ENCODE measurements at regions not wholly inside any gene's neighbourhood (a gene's known extent, or its start where the extent isn't known, plus 50 kb on each side); places are given as distances from the start of the nearest gene placed in this dataset.

DNA sequence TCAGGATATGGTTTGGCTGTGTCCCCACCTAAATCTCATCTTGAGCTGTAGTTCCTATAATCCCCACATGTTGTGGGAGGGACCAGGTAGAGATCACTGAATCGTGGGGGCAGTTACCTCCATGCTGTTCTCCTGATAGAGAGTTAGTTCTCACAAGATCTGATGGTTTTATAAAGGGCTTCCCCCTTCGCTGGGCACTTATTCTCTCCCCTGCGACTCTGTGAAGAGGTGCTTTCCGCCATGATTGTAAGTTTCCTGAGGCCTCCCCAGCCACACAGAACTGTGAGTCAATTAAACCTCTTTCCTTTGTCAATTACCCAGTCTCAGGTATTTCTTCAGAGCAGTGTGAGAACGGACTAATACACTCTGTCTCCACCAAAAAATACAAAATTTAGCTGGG lies 291.9 kb downstream of the BCOR start:
- DNase-seq (ENCODE audit: low read depth), result no peak

DNA sequence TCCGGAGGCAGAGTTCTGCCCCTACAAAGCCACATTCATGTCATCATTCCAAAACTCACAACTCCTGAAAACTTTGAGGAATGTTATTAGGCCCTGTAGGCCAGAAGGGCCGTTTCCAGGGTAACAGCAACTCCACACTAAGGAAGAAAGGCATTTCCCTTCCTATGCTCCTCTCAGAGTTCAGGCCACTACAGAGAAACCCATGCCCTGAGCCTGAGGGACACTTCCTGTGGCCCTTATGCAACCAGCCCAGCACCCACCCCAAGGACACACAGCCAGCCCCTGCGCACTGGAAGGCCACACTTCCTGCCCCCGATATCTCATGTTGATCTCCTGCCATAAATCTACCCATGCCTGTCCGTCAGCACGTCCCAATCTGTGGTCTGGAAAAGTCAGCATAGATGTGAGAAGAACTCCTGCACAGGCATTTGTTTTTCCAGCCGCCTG lies 289.3 kb downstream of the BCOR start:
- no peak for DNase-seq (ENCODE audit: low read depth)

DNA sequence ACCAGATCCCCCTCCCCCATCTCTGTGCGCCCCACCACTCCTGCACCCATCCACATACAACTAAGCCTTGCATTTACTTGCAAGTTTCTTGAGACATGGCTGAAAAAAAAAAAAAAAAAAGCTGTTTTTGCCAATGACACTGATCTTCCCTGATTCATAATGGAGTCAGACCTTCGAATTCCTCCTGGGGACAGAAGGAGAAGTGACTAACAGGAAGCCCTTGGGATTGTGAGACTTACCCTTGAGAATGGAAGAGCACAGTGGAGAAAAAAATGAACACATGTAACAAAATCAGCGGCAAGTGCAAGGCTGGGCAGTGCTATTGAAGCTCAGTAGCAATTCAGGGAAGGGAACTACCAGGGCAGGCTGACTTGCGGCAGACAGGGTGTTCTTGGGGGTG lies 288.4 kb downstream of the BCOR start:
- DNase-seq (ENCODE audit: low read depth), result no peak

DNA sequence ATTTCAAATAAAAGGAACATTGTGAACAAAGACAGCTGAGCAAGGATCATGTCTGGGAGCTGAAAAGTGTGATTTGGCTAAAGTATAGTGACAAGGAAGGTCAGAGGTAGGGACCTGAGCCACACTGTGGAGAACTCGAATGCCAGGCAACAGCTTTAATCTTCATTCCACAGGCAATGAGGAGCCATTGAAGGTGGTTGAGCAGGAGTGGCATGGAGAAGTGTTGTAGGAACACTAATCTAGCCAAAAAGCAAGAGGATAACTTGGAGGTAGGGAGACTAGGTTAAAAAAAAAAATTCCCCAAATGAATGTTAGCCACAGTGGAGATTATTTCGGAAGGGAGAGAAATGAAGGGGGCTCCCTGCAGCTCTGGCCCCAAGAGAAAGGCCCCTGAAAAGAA lies 286.9 kb downstream of the BCOR start:
- no peak for DNase-seq (ENCODE audit: low read depth)

DNA sequence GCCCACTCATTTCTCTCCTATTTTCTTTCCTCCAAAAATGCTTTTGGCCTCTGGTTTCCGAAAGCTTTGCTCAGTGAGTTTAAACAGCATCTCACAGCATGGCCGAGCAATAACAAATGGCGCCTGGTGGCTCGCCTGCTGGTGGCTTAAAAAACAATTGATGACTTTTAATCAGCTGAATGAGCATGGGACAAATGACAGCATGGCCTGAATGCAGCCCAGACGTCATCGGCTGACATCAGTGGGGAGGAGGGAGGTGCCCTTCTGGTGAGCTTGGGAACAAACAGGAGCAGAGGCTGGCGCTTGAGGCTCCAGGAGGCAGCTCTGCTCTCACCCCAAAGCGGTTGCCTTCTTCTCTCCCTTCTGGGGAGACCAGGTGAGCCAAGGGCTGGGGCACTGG lies 286.4 kb downstream of the BCOR start:
- DNase-seq (ENCODE audit: low read depth), result no peak

DNA sequence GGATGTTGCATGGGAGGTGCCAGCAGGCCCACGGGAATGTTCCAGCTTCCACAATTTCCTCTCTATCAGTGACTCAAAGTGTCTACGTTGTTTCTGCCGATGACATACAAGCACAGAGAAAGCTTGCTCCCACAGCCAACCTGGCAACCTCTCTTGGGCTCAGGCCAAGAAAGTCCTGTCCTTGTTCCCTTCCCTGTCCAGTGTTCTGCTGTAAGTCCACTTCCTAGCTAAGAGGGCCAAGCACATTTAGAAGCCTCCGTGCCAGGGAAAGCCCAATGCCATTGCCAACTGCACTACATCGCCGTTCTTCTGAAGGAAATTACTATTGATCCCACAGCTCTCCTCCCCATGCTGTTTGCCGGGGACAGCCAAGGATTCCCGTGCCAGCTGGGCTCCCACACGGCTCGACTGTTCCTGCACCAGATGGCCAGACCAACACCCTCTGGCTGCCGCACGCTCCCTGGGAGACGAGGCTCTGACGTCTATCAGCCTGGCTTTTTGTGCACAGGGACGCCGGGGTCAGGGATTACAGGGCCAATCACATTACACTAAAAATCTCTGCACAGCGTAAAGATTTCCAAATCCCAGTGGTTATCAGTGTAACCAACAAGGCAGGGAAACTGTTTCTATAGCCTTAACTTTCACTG lies 284.0 kb downstream of the BCOR start:
- no peak for DNase-seq (ENCODE audit: low read depth)

DNA sequence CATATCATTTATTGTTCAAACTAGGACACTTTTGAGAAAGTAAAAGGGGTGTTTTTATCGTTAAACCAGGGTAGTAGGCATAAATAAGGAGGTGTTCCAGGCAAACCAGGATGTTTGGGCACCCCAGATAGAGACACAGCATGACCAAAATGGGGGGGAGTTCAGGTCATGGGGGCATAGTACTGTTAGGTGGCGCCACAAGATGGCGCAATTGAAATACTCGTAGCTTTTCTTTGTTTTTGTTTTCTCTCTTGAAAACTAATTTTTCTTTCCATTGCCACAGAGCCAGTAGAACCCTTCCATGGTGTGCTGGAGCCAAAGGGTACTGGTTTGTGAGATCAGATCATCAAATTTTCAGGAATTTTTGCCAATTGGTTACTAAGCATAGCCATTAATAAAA lies 283.4 kb downstream of the BCOR start:
- DNase-seq (ENCODE audit: low read depth), result peak; percentile 10

DNA sequence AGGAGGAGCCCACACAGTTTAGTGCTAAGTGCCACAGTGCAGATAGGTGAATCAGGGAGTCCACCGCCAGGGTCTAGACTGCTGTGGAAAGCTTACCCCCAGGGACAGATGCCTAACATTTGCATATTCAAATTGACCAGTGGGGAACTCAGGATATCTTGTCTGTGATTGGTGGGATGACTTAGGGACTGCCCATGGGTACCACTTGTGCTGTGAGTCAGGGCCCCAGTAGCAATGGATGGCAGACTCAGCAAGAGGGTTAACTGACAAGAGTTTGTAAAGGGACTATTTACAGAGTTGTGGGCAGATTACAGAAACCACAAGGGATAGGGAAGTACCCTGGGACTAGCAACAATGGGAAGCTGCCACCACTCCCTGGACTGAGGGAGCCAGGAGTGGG lies 282.1 kb downstream of the BCOR start:
- no peak for DNase-seq (ENCODE audit: low read depth)

DNA sequence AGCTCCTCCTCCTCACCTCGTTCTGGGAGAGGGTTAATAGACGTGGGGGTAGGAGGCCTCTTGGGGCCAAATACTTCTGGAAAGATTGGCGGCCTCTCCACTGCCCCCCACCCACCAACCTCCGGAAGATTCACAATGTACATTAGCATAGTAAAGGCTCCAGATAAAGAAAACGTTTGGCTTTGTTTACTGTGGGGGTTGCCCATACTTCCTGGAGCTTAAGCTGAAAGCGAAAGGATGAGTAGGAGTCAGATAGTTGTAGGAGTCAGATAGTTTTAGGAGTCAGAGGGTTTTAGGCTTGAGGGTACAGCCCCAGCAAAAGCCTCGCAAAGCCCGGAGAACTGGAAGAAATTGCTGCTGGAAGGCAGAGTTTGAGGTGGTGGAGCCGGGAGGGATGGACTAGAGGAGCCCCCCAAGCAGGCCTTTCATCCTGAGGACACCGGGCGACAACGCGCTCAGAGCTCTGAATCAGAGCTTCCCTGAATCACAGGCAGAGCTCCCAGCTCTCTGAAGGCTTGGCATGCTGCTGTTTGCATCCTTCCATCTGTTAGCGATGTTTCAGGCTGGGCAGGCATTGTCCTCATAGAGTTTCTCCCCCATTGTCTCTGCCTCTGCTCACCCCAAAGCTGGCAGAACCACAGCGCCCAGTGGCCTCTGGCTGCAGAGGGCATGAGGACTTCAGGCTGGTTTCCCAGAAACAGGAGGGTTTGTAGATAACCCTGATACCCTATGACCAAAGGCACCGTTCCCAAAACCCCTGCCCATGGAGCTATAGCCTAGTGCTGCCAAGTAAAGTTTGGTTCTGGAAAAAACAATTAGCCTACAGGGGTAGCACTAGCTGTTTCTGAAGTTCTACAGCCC lies 280.7 kb downstream of the BCOR start:
- no peak for DNase-seq (ENCODE audit: low read depth)

DNA sequence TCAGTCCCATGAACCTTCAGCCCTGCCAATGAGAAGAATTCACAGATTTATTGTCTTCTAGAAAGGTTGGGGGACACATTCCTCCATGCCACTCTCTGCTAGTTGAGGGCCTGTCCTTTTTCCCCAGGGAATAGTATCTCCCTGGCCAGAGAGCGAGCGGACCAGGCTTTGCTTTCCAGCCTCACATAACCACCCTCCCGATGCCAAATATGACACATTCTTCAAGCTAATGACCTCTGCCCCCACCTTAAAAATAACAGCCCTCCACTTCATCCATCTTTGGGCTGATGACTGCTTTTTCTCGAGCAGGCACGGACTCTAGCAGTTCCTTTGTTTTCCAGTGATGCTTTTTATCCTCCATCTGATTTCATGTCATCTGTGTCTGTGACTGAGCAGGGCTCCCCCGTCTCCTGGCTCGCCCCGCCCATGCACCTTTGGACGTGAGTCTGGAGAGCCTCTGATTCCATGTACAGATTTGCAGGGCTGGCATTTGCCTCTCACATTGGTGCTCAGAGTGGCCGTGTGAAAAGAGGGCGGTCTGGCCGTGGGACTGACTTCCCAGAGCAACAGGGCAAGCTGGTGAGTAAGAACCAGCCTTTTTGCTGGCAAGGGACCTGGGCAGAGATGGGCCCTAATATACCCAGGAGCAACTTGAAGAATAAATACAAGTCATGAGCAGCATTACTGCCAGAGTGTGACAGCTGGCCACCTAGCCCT lies 279.8 kb downstream of the BCOR start:
- no peak for DNase-seq (ENCODE audit: low read depth)

DNA sequence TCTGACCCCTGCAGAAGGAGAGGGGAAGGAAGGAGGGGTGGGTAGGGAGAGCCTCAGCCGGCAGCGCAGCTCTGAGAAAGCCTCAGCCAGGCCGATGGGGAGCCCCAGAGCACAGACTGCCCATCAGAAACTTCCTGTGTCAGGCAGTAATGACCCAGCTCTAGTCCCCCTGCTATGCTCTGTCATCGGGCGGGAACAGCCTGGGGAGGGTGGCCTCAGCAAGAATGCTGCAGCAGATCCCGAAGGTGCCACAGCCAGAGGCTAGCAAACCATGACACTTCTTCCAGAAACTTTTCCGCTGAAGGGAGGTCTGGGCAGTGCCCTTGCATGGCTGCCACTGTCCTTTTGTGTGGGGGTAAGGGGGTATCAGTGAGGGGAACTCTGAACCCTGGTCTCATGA lies 279.0 kb downstream of the BCOR start:
- no peak for DNase-seq (ENCODE audit: low read depth)

DNA sequence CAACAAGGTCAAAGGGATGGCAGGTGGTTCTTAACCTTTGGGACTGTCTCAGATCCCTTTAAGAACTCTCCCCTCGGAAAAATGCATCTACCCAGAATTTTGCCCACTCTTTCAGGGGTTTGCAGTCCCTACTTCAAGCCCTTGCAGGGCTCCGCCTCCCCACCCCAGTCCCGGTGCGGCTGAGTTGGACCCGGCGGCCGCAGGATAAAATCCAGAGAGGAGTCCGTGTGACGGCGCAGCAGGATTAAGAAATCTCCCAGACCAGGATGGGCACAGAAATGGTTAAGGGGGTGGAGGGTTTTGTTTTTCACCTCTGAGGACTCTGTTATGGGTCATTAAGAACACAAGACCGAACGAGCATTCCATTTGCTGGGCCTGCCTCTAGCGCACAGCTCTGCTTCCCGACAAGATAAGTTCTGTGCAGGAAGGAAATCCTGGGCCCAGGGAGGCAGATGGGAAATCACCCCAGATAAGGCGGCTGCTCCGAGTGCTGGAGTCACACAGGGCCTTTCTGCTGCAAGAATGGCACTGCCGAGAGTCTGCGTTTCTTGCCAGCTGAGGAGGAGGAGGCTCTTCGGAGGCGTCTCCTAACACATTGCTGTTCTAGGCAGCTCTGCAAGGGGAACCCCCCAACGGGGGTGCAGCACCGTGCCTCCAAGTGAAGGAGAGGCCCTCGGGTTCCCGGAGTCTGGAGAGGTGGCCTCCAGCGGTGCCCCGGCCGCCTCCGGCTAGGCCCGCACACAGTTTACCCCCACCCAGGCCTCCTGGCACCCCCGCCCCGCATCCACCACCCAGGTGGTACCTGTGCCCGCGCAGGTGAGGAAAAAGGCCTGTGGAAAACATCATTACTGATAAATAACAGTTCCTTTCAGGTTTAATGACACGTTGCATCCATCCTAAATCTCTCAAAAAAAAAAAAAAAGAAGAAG lies 277.6 kb downstream of the BCOR start:
- no peak for DNase-seq (ENCODE audit: low read depth)

DNA sequence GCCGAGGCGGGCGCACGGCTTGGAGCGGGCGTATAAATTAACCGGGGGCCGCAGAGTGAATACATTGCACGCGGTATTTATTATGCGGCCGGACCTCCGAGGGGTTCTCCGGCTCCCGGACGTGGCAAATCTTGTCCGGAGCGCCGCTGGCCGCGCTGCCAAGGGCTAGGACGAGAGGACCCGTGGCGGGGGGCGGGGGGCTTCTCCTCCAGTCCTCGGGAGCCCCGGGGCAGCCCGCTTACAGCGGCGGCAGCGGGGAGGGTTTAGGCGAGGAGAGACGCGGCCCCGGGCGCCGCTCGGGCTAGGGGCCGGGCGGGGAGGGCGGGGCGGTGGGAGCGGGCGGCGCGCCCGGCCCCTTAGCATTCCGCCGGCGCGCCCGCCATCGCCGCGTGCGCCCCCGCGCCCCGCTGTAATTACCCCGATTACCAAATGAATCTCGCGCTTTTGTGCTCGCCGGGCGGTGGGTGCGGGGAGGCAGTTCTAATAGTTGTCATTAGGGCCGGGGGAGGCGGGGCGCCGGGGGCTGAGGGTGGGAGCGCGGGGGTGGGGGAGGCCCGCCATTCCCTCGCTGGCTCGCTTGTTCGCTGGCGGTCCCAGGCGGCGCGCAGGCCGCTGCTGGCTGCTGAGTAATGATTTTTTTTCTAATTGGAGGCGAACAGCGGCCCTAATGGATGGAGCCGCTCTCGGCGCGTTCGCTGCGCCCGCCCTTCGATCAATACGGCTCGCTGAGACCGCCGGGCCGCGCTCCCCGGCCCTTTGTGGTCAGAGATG lies 276.6 kb downstream of the BCOR start:
- DNase-seq (ENCODE audit: low read depth), result no peak

DNA sequence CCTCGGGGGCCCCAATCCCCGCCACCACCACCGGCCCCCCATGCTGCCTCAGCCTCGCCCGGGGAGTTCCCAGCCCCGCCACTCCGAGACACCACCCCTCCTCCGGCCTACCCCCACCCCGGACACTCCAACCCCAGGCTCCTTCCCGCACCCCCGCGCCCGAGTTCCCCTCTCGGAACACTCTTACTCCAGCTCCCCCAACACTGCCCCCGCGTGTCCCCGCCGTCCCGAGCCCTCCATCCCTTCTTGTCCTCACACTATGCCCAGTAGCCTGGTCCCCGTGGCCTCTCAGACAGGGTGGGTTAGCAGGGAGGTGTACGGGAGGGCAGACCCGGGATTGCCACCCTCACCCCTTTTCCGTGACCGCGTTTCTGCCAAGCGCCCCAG lies 276.1 kb downstream of the BCOR start:
- no peak for DNase-seq (ENCODE audit: low read depth)

DNA sequence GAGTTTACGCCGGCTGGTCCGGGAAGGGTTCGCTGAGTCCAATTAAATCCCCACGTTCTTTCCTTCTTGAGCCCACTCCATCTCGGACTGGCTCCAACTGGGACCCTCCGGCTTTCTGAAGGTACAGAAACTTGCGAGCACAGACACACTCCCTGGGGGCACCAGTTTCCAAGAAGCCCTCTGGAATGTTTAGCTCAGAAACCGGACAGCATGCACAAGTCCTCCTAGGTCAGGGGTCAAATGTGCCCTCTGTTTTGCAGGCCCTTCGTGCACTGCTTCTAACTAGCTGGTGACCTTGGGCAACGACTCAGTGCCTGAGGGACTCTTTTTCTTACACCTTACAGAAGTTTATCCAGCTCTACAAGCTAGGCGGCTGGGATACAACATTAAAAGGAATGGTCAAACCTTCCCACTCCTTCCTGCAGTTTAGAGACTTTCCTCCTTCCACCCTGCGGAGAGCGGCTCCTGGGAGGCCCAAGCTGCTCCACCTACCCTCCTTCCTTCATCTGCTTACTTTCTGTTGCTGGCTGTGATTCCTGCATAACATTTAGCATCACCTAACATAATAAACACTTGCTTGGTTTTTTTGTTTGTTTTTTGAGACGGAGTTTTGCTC lies 275.5 kb downstream of the BCOR start:
- no peak for DNase-seq (ENCODE audit: low read depth)

DNA sequence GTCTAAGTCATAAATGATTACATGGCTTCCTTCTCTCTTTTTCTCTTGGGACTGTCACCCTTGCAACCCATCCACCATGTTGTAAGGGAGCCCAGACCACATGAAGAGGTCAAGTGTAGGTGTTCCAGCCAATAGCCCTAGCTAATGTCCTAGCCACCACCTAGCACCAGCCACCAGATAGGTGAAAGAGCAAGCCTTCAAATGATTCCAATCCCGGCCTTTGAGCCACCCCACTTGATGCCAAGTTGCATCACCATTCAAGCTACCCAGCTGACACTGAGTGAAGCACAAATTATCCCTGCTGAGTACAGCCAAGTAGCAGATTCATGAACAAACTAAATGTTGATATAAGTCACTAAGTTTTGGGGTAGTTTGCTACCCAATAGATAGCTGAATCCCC lies 274.3 kb downstream of the BCOR start:
- no peak for DNase-seq (ENCODE audit: low read depth)

DNA sequence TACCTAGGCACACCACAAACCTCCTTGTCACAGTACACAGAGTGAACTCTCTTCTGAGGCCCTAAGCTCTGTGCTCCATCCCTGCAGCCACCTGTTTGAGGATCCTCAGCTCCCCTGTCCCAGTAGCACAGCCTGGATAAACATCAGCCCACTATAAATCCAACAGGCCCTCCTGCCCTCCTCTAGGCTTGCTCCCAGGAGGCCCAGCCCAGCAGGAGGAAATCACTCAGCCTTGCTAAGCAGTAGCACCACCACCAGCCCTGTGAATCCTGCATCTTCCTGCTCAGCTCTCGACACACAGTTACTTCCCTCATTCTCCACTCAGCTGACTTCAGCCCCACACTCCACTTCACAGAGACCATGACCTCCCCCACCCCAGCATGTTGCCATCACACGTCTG lies 273.9 kb downstream of the BCOR start:
- no peak for DNase-seq (ENCODE audit: low read depth)

DNA sequence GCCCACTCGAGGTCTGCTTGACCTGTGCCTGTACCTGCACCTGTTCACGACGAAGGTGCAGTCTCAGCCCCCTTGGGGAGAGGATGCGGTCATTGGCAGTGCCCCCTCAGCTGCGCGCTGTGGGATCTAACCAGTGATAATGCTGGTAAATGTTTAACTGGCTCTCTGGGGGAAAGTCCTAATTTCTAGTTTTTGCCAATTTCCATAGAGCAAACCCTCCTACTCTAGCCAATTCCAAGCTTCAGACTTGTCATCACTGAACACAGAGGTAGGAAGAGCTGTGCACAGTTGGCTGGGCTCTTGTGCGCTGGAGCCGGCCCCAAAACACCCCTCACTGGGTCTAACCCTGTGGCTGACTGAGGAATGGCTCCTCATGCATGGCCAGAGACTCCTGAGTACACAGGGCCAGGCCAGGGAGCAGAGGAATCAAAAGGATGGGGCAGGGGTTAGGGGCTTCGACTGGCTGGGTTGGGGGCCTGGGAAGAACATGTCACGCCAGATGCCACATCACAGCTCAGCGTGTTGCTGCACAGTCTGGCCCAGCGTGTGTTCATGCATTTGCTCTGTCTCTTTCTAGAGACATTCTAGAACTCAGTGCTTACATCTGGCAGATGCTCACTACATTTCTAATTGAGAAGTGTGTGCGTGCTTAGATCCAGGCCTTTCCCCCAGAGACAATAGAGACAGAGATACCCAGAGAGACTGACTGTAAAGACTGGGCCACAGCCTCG lies 270.8 kb downstream of the BCOR start:
- DNase-seq (ENCODE audit: low read depth), result no peak

DNA sequence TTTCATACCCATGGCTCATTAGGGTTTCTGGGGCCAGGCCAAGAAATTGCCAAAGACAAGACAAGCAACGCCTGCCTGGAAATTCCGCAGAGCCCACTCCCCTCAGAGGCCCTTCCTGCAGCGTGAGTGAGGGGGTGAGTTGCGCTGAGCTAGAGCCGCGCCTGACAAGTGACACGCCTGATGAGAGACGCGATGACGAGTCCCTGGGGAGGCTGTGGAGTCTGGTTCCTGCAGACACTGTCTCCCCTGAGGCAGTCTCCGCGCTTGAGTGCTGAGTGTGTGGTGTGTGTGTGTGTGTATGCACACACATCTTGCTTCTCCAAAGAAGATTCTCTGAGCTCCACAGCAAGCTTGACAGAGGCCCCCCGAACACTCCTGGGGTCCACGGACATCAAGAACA lies 269.8 kb downstream of the BCOR start:
- no peak for DNase-seq (ENCODE audit: low read depth)

DNA sequence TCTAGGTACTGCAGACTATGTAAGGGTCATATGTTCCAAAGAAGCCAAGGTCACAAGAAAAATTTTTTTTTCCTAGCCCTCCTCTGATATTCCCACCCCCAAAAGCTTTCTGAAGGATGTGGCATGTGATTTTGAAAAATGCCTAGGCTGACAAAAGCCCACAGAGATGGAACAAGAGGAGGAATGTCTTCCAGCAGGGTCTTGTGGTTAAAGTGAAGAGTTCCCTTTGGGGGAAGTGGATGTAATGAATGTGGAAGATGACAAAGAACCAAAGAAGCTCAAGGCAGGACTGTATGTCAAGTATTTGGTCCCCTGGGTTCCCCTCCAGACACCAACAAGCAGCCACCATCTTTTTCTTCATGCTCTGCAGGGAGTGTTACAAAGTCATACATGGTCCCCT lies 268.8 kb downstream of the BCOR start:
- no peak for DNase-seq (ENCODE audit: low read depth)

Data from activated gamma-delta T cell treated with anti-CD3 and anti-CD28 coated beads, Interleukin-2, amount 50 U/mL, for 16 hours (primary cell).